Prostate gland (tissue), 2 donors: ENCODE measurements at regions not wholly inside any gene's neighbourhood (a gene's known extent, or its start where the extent isn't known, plus 50 kb on each side); places are given as distances from the start of the nearest gene placed in this dataset.

Experiments
- POLR2A ChIP-seq: fragments of 450-650 bp; IDR thresholded peaks from one replicate; pipeline ENCODE4 v1.6.1; 2016; ENCODE audit warnings: antibody characterized with exemption, mild to moderate bottlenecking
- POLR2AphosphoS5 ChIP-seq: sonication (generic); formaldehyde crosslinking; IDR thresholded peaks from one replicate; pipeline ENCODE4 v1.6.1; 2017; ENCODE audit warnings: antibody characterized with exemption
- TF ChIP-seq, protein P1 (sequence below), 4 experiments: fragments of 200-600 bp in 2 of 4; fragments of 450-650 bp in 2 of 4; sonication (generic) in 2 of 4; IDR thresholded peaks; 1 replicate in 3 of 4; 2 replicates in 1 of 4; pipeline ENCODE4 v1.5.1; 2016 to 2019; ENCODE audit warnings: antibody characterized with exemption in 4 of 4, mild to moderate bottlenecking in 2 of 4, moderate library complexity in 2 of 4

- TF ChIP-seq, protein P1, sequence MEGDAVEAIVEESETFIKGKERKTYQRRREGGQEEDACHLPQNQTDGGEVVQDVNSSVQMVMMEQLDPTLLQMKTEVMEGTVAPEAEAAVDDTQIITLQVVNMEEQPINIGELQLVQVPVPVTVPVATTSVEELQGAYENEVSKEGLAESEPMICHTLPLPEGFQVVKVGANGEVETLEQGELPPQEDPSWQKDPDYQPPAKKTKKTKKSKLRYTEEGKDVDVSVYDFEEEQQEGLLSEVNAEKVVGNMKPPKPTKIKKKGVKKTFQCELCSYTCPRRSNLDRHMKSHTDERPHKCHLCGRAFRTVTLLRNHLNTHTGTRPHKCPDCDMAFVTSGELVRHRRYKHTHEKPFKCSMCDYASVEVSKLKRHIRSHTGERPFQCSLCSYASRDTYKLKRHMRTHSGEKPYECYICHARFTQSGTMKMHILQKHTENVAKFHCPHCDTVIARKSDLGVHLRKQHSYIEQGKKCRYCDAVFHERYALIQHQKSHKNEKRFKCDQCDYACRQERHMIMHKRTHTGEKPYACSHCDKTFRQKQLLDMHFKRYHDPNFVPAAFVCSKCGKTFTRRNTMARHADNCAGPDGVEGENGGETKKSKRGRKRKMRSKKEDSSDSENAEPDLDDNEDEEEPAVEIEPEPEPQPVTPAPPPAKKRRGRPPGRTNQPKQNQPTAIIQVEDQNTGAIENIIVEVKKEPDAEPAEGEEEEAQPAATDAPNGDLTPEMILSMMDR (IDR thresholded peaks at IDR 0.05) = no peak
- no peak for TF ChIP-seq POLR2A
- TF ChIP-seq POLR2AphosphoS5 = no peak
Observed at GRCh38 chr18:38307914-38308313, 742.3 kb upstream of the CELF4 start.
